NOMO-1 treated with DMSO at 0.1 percent for 48 hours (cell line): ENCODE measurements at regions not wholly inside any gene's neighbourhood (a gene's known extent, or its start where the extent isn't known, plus 50 kb on each side); places are given as distances from the start of the nearest gene placed in this dataset.
A peak's percentile ranks its signal among the peaks of the same experiment; 100 is the strongest.
"Not testable (repeated sequence)": the region's sequence is repeated elsewhere in the genome, so short reads cannot be mapped to it uniquely, and the experiment has no call there.

Source experiments
- DNase-seq: peaks from one replicate; lab custom pipeline; 2025; ENCODE audit not compliant: unreplicated experiment; lab: John Stamatoyannopoulos, UW

- DNase-seq, result peak; percentile 30
These were observed 538.7 kb upstream of the PABPC4L start for GRCh38 chr4:134740290-134740689.

DNA sequence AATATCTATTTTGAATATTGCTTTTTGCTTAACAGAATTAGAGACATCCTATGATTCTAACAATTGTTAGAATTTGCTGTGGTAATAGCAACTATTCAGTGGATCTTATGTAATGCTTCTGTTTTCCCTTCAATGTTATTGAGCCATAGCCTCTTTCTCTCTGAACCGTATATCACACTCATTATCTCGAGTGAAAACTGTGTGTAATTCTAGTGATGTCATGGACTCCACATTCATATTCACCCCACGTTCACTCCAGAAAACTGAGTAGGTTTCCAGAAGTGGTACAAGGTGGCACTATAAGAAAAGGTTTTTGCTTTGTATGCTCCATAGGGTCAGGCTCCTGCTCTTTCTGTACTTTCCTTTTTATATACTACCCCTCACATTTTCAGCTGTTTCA lies 534.3 kb upstream of the PABPC4L start:
- DNase-seq, result no peak

- DNase-seq, result no peak
These were observed 526.1 kb upstream of the PABPC4L start for GRCh38 chr4:134727696-134728095.

GRCh38 chr4:134722306-134722705 lies 520.7 kb upstream of the PABPC4L start:
- DNase-seq, result no peak

- no peak for DNase-seq
These were observed 518.4 kb upstream of the PABPC4L start for GRCh38 chr4:134720030-134720429.

- DNase-seq, result no peak
These were observed 507.0 kb upstream of the PABPC4L start for GRCh38 chr4:134708616-134709015.

- DNase-seq, result no peak
These were observed 506.4 kb upstream of the PABPC4L start for GRCh38 chr4:134708026-134708425.

DNA sequence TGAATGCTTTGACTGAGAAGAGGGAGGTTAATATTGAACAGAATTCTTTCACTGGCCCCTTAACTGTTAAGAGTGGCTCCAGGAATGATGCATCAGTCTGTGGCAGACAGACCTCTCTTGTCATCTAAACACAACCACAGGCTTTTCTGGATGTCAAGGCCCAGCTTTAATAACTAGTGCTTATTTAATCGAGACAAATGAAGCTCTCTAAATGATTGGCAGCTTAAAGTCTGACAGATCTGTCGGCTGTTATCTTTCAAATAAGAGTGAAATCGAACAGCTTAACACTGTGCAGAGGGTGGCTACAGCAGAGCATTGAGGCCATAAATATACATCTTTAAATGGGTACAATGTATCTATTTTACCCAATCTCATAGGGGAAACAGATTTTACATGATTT lies 500.8 kb upstream of the PABPC4L start:
- DNase-seq, result no peak

- DNase-seq, result no peak
These were observed 498.7 kb upstream of the PABPC4L start for GRCh38 chr4:134700251-134700650.

DNA sequence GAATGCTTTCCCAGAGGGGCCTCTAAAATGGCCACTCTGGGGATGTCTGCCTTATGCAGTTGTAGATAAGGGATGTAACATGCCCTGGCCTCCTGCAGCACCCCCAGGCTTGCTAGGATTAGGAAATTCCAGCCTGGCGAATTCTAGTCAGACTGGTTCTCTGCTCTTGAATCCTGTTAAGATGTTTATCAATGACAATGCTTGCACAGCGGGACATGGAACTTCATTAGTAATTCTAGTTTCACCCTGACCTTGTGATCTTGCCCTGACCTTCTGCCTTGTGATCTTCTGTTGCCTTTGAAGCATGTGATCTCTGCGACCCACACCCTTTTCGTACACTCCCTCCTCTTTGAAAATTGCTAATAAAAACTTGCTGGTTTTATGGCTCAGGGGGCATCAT lies 497.2 kb upstream of the PABPC4L start:
- not testable (repeated sequence) for DNase-seq

- DNase-seq, result no peak
These were observed 493.8 kb upstream of the PABPC4L start for GRCh38 chr4:134695433-134695832.

GRCh38 chr4:134691915-134692314 lies 490.3 kb upstream of the PABPC4L start:
- no peak for DNase-seq

DNA sequence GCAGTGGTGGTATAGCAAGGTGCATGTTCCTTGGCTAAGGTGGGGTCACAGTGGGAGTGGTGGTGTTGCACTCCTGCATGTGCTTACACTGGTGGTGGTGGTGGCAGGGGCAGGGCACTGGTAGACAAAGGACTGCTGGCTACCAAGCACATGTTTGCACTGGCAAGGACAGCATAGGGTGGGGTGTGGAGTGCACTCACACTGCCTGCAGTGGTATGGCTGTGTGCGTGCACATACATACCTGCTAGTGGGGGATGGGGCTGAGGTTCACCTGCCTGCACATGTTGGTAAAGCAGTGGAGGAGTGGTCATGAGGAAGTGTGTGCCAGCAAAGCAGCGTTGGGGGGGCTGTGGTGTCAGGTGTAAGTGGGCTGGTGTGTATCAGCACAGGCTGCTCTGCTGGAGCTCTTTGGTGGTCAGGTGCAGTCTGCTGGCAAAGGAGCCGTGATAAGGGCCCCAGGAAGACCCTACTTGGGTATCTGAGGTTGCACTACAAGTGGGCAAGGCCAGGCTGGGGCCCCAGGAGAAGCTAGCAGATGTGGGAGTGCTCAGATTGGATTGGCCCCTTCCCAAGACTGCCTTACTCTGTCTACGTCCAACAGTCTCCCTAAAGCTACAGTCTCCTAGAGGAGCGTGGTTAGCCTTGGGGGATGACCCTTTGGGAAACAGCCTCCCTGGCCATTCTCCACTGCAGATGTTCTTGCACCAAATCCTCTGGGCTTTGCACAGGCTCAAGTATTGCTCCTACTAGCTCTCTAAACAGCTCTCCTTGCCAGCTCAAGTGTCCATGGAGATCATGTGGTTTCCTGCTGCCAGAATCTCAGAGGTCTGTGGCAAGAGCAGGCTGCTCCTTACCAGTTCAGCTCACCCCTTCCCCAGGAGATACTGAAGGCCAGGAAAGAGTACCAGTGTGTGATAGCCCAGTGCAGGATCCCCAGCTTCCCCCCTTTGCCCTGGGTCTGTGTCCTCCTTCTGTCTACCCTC lies 486.3 kb upstream of the PABPC4L start:
- no peak for DNase-seq

DNA sequence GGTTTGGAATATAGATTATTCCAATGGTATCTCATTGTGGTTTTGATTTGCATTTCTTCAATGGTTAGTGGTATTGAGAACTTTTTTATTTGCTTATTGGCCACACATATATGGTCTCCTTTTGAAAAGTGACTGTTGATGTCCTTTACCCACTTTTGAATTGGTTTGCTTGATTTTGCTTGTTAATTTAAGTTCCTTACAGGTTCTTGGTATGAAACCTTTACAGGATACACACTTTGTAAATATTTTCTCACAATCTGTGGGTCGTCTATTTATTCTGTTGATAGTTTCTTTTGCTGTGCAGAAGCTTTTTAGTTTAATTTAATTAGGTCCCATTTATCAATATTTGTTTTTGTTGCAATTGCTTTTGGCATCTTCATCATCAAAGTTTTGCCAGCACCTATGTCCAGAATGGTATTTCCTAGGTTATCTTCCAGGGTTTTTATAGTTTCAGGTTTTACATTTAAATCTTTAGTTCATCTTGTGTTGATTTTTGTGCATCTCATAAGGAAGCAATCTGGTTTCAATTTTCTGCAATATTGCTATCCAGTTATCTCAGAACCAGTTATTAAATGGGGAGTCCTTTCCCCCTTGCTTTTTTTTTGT lies 475.7 kb upstream of the PABPC4L start:
- no peak for DNase-seq

- DNase-seq, result peak; percentile 53
These were observed 466.6 kb upstream of the PABPC4L start for GRCh38 chr4:134668237-134668636.

- DNase-seq, result no peak
These were observed 465.1 kb upstream of the PABPC4L start for GRCh38 chr4:134666640-134667039.

DNA sequence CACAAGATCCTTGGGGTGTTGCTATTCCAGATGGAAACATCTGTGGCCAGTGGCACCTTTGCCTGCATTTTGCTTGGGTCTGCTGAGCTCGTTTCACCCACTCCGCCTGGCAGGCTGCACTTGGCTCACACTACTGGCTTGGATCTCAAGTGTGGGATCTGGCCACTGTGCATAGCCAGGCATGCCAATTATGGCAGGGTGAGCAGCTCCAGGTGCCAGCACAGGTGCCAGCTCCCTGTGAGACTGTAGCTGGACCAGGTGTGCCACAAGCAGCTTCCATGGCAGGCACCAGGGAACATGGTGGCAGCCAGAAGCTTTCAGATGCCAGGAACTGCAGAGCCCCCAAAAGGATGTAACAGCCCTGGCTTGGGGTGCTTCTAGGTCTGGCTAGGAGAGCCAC lies 463.8 kb upstream of the PABPC4L start:
- DNase-seq, result no peak

GRCh38 chr4:134663742-134664141 lies 462.2 kb upstream of the PABPC4L start:
- DNase-seq, result no peak

GRCh38 chr4:134650461-134650860 lies 448.9 kb upstream of the PABPC4L start:
- no peak for DNase-seq

DNA sequence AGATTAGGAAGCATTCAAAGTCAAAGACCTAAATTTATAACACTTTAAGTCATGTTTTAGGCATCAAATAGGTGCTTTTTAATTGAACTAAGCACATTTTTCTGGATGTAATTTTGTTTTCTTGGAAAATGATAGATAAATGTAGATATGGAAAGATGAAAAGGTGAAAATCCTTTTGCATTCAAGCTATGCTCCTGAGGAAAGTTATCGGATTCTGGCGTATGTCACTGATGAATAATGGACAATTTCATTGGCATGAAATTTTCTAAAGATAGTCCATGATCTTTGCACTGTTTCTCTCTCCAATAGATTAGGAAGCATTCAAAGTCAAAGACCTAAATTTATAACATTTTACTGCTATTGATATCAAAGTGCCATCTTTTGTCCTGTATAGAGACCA lies 444.2 kb upstream of the PABPC4L start:
- no peak for DNase-seq

GRCh38 chr4:134636338-134637051 lies 434.9 kb upstream of the PABPC4L start:
- DNase-seq, result peak; percentile 67

- no peak for DNase-seq
These were observed 432.7 kb upstream of the PABPC4L start for GRCh38 chr4:134634301-134634700.
